Neural cell (in vitro differentiated cells): ENCODE measurements at regions not wholly inside any gene's neighbourhood (a gene's known extent, or its start where the extent isn't known, plus 50 kb on each side); places are given as distances from the start of the nearest gene placed in this dataset.
A peak's percentile ranks its signal among the peaks of the same experiment; 100 is the strongest.

Experiments used
- H2AFZ ChIP-seq: fragments of 200-600, 300-800 bp; sonication (generic), shearing (Covaris generic); 2 replicates; pipeline ENCODE4 v1.6.0; 2014; ENCODE audit warnings: low read depth, mild to moderate bottlenecking, antibody characterized with exemption, low read length, moderate library complexity
- H3F3A ChIP-seq: fragments of 200-600 bp; shearing (Covaris generic); 2 replicates; pipeline ENCODE4 v1.6.1; 2016; ENCODE audit warnings: mild to moderate bottlenecking, moderate library complexity, mixed read lengths, antibody characterized with exemption, low read length; ENCODE audit not compliant: insufficient read depth, poor library complexity, severe bottlenecking
- H3K27ac ChIP-seq: fragments of 200-600, 300-800 bp; sonication (generic), shearing (Covaris generic); 2 replicates; pipeline ENCODE4 v1.5.1; 2014; ENCODE audit warnings: mild to moderate bottlenecking, low read length, moderate library complexity
- H3K27me3 ChIP-seq: fragments of 300-800, 200-600 bp; sonication (generic), shearing (Covaris generic); 2 replicates; pipeline ENCODE4 v1.6.0; 2014; ENCODE audit warnings: mild to moderate bottlenecking, low read depth, low read length, moderate library complexity; ENCODE audit not compliant: insufficient read depth
- H3K36me3 ChIP-seq: fragments of 300-800, 200-600 bp; sonication (generic), shearing (Covaris generic); 2 replicates; pipeline ENCODE4 v1.5.1; 2014; ENCODE audit warnings: mild to moderate bottlenecking, antibody characterized with exemption, low read length, moderate library complexity; ENCODE audit not compliant: insufficient read depth
- H3K4me2 ChIP-seq: fragments of 300-800, 200-600 bp; sonication (generic), shearing (Covaris generic); 2 replicates; pipeline ENCODE4 v1.6.0; 2014; ENCODE audit warnings: mild to moderate bottlenecking, low read length
- H3K4me3 ChIP-seq: fragments of 300-800, 200-600 bp; sonication (generic), shearing (Covaris generic); 2 replicates; pipeline ENCODE4 v1.5.1; 2014; ENCODE audit warnings: mild to moderate bottlenecking, low read length, moderate library complexity
- H3K79me2 ChIP-seq: fragments of 200-600 bp; shearing (Covaris generic); replicated peaks from 2 replicates; pipeline ENCODE4 v1.6.0; 2014; ENCODE audit warnings: mild to moderate bottlenecking, low read length, moderate library complexity; ENCODE audit not compliant: insufficient read depth
- H3K9ac ChIP-seq: fragments of 300-800, 200-600 bp; sonication (generic), shearing (Covaris generic); 2 replicates; pipeline ENCODE4 v1.6.1; 2016; ENCODE audit warnings: mild to moderate bottlenecking, low read length, mixed read lengths
- H3K9me2 ChIP-seq: fragments of 200-600 bp; shearing (Covaris generic); 2 replicates; pipeline ENCODE4 v1.6.1; 2016; ENCODE audit warnings: mild to moderate bottlenecking, low read length, mixed read lengths; ENCODE audit not compliant: insufficient read depth
- H3K9me3 ChIP-seq: fragments of 200-600, 300-800 bp; sonication (generic), shearing (Covaris generic); 2 replicates; pipeline ENCODE4 v1.6.1; 2016; ENCODE audit warnings: mild to moderate bottlenecking, mixed run types, low read length, moderate library complexity, mixed read lengths
- H4K20me1 ChIP-seq: fragments of 200-600 bp; shearing (Covaris generic); 2 replicates; pipeline ENCODE4 v1.6.1; 2016; ENCODE audit warnings: mild to moderate bottlenecking, mixed run types; ENCODE audit not compliant: insufficient read depth
- CTCF ChIP-seq: fragments of 450-650 bp; IDR thresholded peaks from 2 replicates; pipeline ENCODE4 v1.5.1; 2014; ENCODE audit warnings: antibody characterized with exemption, mild to moderate bottlenecking, moderate library complexity; ENCODE audit not compliant: poor library complexity, severe bottlenecking
- EP300 ChIP-seq: fragments of 450-650 bp; conservative IDR thresholded peaks from 2 replicates; pipeline ENCODE4 v1.6.1; 2014; ENCODE audit warnings: antibody characterized with exemption, mild to moderate bottlenecking, moderate library complexity; ENCODE audit not compliant: poor library complexity, severe bottlenecking
- EZH2 ChIP-seq: fragments of 200-600, 300-800 bp; shearing (Covaris generic), sonication (generic); IDR thresholded peaks from 2 replicates; pipeline ENCODE4 v1.6.1; 2014; ENCODE audit warnings: antibody characterized with exemption, low read length, borderline replicate concordance, mild to moderate bottlenecking; ENCODE audit not compliant: insufficient read depth, poor library complexity, severe bottlenecking
- MXI1 ChIP-seq: fragments of 450-650 bp; conservative IDR thresholded peaks from 2 replicates; pipeline ENCODE4 v1.6.1; 2014; ENCODE audit warnings: antibody characterized with exemption, mild to moderate bottlenecking; ENCODE audit not compliant: poor library complexity, severe bottlenecking
- POLR2AphosphoS5 ChIP-seq: IDR thresholded peaks from 2 replicates; pipeline ENCODE4 v1.6.1; 2012
- RAD21 ChIP-seq: fragments of 450-650 bp; conservative IDR thresholded peaks from 2 replicates; pipeline ENCODE4 v1.6.1; 2014; ENCODE audit warnings: antibody characterized with exemption, mild to moderate bottlenecking, moderate library complexity
- REST ChIP-seq: IDR thresholded peaks from 2 replicates; pipeline ENCODE4 v1.6.1; 2012; ENCODE audit warnings: borderline replicate concordance
- SMC3 ChIP-seq: fragments of 450-650 bp; conservative IDR thresholded peaks from 2 replicates; pipeline ENCODE4 v1.6.1; 2014; ENCODE audit warnings: antibody characterized with exemption, mild to moderate bottlenecking, moderate library complexity; ENCODE audit not compliant: poor library complexity
- TAF1 ChIP-seq: IDR thresholded peaks from 2 replicates; pipeline ENCODE4 v1.6.1; 2012; ENCODE audit warnings: low read depth

GRCh38 chrX:138191998-138192397 lies 519.5 kb downstream of the FGF13 start:
- Histone ChIP-seq H3K9me3 (no peaks in the 10 kb centered on the region), H3K27ac (no peak overlapping the region), H3K9me2 (no peaks in the 10 kb centered on the region), H3K4me3 (no peak overlapping the region), H3K36me3 (no peaks in the 10 kb centered on the region), H3K27me3 (no peaks in the 10 kb centered on the region), H3K9ac (no peak overlapping the region), H3K4me2 (no peak overlapping the region), H3F3A (no peaks in the 10 kb centered on the region), H3K79me2 (no peaks in the 10 kb centered on the region), H4K20me1 (no peaks in the 10 kb centered on the region), H2AFZ (no peak overlapping the region)
- TF ChIP-seq SMC3: peak; percentile 90
- TF ChIP-seq RAD21: peak; percentile 86
- no peak for TF ChIP-seq EZH2
- peak; percentile 79 for TF ChIP-seq CTCF

- no peak overlapping the region for H3K9ac ChIP-seq
- no peak overlapping the region for H2AFZ ChIP-seq
- no peaks in the 10 kb centered on the region for H3K9me3 ChIP-seq
- H3K27me3 ChIP-seq: no peaks in the 10 kb centered on the region
- H3K79me2 ChIP-seq: no peaks in the 10 kb centered on the region
- no peak overlapping the region for H3K4me3 ChIP-seq
- no peak overlapping the region for H3K4me2 ChIP-seq
- no peak for TF ChIP-seq SMC3
- TF ChIP-seq POLR2AphosphoS5: no peak
- TF ChIP-seq EZH2: no peak
- no peak for TF ChIP-seq EP300
- TF ChIP-seq TAF1: no peak
- no peak for TF ChIP-seq MXI1
- no peak for TF ChIP-seq REST
- no peaks in the 10 kb centered on the region for H3K9me2 ChIP-seq
- no peaks in the 10 kb centered on the region for H4K20me1 ChIP-seq
- H3K27ac ChIP-seq: no peak overlapping the region
- no peaks in the 10 kb centered on the region for H3K36me3 ChIP-seq
- H3F3A ChIP-seq: no peaks in the 10 kb centered on the region
Measured at GRCh38 chrX:138229718-138230117, 481.8 kb downstream of the FGF13 start.

- H3K36me3 ChIP-seq: no peaks in the 10 kb centered on the region
- H3K27ac ChIP-seq: peak overlapping the region; percentile 31
- no peak overlapping the region for H3K9ac ChIP-seq
- H3K9me2 ChIP-seq: no peaks in the 10 kb centered on the region
- H3K9me3 ChIP-seq: no peaks in the 10 kb centered on the region
- no peak overlapping the region for H2AFZ ChIP-seq
- no peak for TF ChIP-seq CTCF
- TF ChIP-seq EP300: no peak
- no peak for TF ChIP-seq MXI1
- no peak for TF ChIP-seq RAD21
- TF ChIP-seq POLR2AphosphoS5: no peak
- no peaks in the 10 kb centered on the region for H3K79me2 ChIP-seq
- H3K4me2 ChIP-seq: no peak overlapping the region
- H3F3A ChIP-seq: no peaks in the 10 kb centered on the region
- H4K20me1 ChIP-seq: no peaks in the 10 kb centered on the region
- no peak overlapping the region for H3K4me3 ChIP-seq
- no peaks in the 10 kb centered on the region for H3K27me3 ChIP-seq
Measured at GRCh38 chrX:138240266-138240665, 471.3 kb downstream of the FGF13 start.
